Medulla oblongata (tissue), 1 donor: ENCODE measurements at regions not wholly inside any gene's neighbourhood (a gene's known extent, or its start where the extent isn't known, plus 50 kb on each side); places are given as distances from the start of the nearest gene placed in this dataset.
A peak's percentile ranks its signal among the peaks of the same experiment; 100 is the strongest.

ENCODE experiments used
- DNase-seq: peaks from one replicate; pipeline ENCODE4 v3.0.0-alpha.2; 2015; ENCODE audit errors: extremely low spot score

- DNase-seq: no peak
Measured at GRCh38 chr1:56418151-56418631, 161.2 kb downstream of the PLPP3 start.

GRCh38 chr1:56417646-56418045, 161.7 kb downstream of the PLPP3 start:
- no peak for DNase-seq

- no peak for DNase-seq
Measured at GRCh38 chr1:56416495-56416894, 162.9 kb downstream of the PLPP3 start.

- DNase-seq: no peak
Measured at GRCh38 chr1:56415720-56416119, 163.6 kb downstream of the PLPP3 start.

GRCh38 chr1:56415258-56415657, 164.1 kb downstream of the PLPP3 start:
- no peak for DNase-seq

GRCh38 chr1:56414728-56415224, 164.6 kb downstream of the PLPP3 start:
- no peak for DNase-seq

- DNase-seq: no peak
Measured at GRCh38 chr1:56413671-56414199, 165.6 kb downstream of the PLPP3 start.

GRCh38 chr1:56411484-56412180, 167.7 kb downstream of the PLPP3 start:
- peak; percentile 50 for DNase-seq

GRCh38 chr1:56411021-56411420, 168.3 kb downstream of the PLPP3 start:
- no peak for DNase-seq

- DNase-seq: no peak
Measured at GRCh38 chr1:56410405-56410804, 169.0 kb downstream of the PLPP3 start.

GRCh38 chr1:56409112-56409691, 170.2 kb downstream of the PLPP3 start:
- no peak for DNase-seq

- DNase-seq: no peak
Measured at GRCh38 chr1:56406821-56407220, 172.5 kb downstream of the PLPP3 start.

GRCh38 chr1:56404561-56405030, 174.8 kb downstream of the PLPP3 start:
- DNase-seq: no peak

GRCh38 chr1:56404066-56404465, 175.3 kb downstream of the PLPP3 start:
- DNase-seq: no peak

GRCh38 chr1:56403321-56403720, 176.0 kb downstream of the PLPP3 start:
- no peak for DNase-seq

GRCh38 chr1:56401191-56401590, 178.2 kb downstream of the PLPP3 start:
- DNase-seq: no peak

GRCh38 chr1:56400526-56400925, 178.8 kb downstream of the PLPP3 start:
- no peak for DNase-seq

- DNase-seq: no peak
Measured at GRCh38 chr1:56399795-56400194, 179.6 kb downstream of the PLPP3 start.

- DNase-seq: no peak
Measured at GRCh38 chr1:56399326-56399725, 180.0 kb downstream of the PLPP3 start.

- no peak for DNase-seq
Measured at GRCh38 chr1:56397811-56398231, 181.5 kb downstream of the PLPP3 start.

GRCh38 chr1:56397409-56397808, 182.0 kb downstream of the PLPP3 start:
- DNase-seq: no peak

- no peak for DNase-seq
Measured at GRCh38 chr1:56396581-56396980, 182.8 kb downstream of the PLPP3 start.

- no peak for DNase-seq
Measured at GRCh38 chr1:56395776-56396175, 183.6 kb downstream of the PLPP3 start.
